Kasumi-1 (cell line): ENCODE measurements at regions not wholly inside any gene's neighbourhood (a gene's known extent, or its start where the extent isn't known, plus 50 kb on each side); places are given as distances from the start of the nearest gene placed in this dataset.
"Not testable (repeated sequence)": the region's sequence is repeated elsewhere in the genome, so short reads cannot be mapped to it uniquely, and the experiment has no call there.

Source experiments
- DNase-seq, 2 experiments: peaks; one replicate each; lab custom pipeline; 2025; lab: John Stamatoyannopoulos, UW

DNA sequence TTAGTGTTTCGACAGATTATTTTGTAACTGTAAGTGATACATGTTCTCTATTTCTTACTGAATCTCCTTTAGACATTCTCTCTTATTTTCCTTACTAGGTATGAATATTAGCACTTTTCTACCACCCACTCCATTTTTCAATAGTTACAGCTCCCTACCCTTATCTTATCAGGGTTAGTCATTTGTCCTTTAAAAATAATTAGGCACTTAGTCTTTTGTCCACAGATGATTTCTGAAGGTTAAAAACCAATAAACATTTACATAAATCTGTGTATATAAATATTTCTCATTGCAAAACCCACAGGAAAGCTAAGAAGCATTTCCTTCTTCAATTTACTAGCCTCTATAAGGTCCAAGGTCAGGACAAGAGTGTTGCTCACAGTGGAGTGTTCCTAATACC, 624.1 kb upstream of the MIR17HG start:
- DNase-seq, result no peak

DNA sequence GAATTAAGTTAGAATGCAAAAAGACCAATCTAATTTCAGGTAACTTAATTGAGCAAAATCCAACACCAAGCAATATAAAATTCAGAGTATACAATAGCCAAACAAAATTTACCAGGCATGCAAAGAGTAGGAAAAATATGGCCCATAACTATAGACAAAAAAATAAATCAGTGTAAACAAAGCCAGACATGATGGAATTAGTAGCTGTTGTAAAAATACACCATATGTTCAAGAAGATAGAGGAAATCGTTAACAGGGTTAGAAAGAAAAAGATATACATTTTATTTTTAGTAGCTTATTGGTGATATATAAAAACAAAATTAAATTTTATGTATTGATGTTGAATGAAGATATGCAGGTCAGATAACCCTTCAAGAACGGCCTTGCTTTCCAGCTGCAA, 621.1 kb upstream of the MIR17HG start:
- DNase-seq, result no peak

DNA sequence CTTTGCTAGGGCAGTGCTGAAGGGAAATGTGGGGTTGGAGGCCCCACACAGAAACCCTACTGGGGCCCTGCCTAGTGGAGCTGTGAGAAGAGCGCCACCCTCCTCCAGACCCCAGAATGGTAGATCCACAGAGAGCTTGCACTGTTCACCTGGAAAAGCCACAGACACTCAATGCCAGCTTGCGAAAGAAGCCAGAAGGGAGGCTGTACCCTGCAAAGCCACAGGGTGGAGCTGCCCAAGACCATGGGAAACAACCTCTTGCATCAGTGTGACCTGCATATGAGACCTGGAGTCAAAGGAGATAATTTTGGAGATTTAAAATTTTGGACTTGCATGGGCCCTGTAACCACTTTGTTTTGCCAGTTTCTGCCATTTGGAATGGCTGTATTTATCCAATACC, 615.4 kb upstream of the MIR17HG start:
- DNase-seq, result no peak

DNA sequence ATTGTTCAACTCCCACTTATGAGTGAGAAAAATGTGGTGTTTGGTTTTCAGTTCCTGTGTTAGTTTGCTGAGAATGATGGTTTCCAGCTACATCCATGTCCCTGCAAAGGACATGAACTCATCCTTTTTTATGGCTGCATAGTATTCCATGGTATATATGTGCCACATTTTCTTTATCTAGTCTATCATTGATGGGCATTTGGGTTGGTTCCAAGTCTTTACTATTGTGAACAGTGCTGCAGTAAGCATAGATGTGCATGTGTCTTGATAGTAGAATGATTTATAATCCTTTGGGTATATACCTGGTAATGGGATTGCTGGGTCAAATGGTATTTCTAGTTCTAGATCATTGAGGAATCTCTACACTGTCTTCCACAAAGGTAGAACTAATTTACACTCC, 613.0 kb upstream of the MIR17HG start:
- DNase-seq, result not testable (repeated sequence)

DNA sequence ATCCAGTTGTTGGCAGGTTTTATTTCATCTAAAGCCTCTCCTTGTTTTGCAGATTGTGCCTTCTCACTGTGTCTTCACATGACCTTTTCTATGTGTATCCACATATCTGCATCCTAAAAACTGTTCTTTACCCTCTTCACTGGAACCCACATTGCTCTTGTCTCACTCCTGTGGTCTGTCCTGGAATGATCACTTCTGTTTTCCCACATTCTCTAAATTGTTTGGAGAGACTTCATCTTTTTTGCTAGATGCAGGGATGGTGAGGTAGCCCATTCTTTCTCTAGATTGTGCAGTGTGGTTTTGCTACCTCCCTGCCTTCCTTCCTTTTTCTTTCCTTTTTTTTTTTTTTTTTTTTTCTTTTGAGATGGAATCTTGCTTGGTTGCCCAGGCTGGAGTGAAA, 608.6 kb upstream of the MIR17HG start:
- no peak for DNase-seq

DNA sequence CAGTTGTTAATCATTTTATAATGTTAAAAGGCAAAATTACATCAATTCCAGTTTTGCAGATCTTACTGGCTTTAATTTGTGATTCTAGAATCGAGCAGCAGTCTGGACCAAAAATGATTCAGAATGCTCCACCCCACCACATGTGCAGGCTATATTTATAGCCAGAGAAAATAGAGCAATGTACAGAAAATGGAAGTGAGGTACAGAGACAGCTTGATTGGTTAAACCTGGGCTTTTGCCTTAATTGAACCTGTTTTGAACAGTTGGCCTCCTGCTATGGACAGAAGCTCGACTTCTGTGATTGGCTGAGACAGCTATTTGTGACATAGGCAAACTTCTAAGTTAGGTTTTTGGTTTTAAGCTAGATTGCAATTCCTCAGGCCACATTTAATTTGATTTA, 607.4 kb upstream of the MIR17HG start:
- DNase-seq, result no peak

DNA sequence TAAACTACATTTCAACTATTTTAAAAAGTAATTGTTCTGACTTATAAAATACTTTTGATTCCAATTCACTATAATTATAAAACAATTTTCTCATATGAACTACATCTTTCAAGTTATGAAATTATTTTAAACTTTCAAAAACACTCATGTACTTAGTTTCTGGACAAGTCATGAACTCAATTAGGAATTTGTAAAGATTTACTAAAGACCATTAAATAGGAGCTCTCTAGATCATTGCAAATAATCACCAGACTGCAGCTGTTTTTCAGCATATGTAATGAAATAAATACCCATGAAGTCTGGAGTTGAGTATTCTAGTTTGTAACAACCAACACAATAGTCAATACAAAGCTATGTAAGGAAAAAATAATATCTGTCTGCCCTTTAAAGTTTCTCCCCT, 605.1 kb upstream of the MIR17HG start:
- no peak for DNase-seq

DNA sequence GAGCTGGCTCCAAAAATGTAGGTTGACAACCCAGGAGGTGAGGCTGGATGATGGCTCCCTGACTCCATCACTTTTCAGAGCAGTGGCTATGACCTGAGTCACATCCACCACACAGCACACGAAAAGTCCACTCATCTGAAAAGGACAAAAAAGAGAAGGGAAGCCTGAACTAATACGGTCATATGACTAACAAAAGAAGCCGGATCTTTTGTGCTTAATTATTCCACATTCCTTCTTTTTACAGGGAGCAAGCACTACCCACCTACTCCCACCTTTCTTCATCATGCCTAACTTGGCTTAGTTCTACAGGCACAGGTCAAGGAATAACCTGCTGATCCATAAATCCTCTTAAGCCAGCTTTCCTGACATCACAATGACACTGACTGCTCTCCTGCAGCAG, 601.3 kb upstream of the MIR17HG start:
- no peak for DNase-seq

DNA sequence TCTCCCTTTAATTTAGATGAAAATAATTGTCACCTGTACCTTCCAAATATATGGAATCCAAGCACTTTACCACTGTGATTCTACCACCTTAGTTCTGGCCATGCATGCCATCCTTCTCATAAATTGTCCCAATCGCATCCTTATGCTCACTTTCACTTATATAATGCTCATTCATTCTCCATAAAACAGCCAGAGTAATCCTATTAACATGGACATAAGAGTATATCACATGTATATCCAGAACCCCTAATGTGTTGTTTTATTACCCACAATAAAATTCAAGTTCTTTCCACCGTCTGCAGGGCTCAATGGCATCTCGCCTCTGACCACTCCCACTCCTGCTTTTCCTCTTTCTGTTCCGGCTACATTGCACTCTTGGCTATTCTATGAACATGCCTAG, 597.5 kb upstream of the MIR17HG start:
- DNase-seq, result no peak

DNA sequence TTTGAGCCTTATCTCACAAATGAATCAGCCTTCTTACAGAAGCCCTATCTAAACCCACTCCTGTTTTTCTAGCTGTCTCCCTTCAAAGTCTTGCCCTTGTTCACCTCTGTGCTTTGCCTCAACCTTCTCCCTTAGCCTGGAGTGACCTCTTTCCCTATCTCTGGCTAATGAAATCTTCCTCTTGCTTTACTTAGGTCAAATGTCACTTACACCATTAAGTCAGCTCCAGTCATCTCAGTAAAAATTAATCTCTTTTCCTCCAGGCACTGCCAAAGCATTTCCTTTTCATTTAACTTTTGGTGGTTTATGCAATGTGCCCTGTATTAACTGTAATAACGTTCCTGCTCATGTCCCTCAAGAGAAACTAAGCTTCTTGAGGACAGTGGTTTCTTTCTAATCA, 596.5 kb upstream of the MIR17HG start:
- peak in 1 of 2 experiments; percentile 5 for DNase-seq

DNA sequence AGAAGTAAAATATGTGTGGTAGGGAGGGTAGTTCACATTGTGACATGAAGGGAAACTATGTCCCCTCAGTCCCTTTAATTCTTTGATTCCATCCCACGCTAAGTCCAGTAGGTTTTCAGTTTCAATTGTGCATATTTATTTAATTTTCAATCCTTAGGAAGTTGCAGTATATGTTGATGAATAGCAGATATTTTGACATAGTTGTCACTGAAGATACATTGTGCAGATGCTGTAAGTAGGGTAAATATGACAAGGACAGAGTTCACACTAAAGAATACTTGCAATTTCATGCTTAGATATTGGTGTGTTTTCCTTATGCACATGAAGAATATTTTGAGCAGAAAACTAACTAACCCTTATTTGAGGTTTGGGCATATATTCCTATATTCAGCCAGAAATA, 595.4 kb upstream of the MIR17HG start:
- DNase-seq, result no peak

DNA sequence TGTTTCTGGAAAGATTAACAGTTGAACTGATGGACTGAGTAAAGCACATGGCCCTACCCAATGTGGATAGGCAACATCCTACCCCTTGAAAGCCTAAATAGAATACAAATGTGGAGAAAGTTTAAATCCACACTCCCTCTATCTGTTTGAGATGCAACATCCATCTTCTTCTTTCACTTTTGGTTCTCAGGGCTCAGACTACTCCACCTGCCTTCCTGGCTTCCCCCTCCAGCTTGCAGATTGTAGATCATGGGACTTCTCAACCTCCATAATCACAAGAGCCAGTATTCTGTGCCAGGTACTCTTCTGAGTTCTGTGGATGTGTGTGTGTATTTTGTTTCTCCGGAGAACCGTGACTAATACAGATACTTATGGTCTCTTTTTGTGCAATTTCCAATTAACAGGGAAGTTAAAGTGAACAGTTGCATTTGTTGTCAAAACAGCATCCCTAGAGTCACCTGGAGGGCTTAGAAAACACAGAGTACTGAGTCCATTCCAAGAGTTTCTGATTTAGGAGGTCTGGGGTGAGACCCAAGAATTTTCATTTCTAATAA, 590.3 kb upstream of the MIR17HG start:
- DNase-seq, result no peak

DNA sequence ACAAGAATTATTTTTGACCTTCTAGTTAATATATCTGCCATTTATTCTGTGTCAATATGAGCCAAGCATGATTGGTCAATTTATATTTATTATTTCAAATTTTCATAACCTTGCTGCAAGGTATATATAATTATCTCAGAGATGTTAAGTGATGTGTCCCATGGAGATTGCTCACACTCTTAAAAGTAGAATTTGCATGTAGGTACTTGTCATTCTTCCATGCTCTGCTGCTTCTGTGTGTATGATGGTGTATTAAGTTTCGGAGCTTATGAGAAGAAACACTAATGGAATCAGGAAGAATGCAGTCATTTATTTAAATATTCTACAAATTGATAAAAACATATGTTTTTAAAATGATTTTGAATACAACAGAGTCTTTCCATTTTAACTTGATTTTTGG, 586.8 kb upstream of the MIR17HG start:
- DNase-seq, result no peak

DNA sequence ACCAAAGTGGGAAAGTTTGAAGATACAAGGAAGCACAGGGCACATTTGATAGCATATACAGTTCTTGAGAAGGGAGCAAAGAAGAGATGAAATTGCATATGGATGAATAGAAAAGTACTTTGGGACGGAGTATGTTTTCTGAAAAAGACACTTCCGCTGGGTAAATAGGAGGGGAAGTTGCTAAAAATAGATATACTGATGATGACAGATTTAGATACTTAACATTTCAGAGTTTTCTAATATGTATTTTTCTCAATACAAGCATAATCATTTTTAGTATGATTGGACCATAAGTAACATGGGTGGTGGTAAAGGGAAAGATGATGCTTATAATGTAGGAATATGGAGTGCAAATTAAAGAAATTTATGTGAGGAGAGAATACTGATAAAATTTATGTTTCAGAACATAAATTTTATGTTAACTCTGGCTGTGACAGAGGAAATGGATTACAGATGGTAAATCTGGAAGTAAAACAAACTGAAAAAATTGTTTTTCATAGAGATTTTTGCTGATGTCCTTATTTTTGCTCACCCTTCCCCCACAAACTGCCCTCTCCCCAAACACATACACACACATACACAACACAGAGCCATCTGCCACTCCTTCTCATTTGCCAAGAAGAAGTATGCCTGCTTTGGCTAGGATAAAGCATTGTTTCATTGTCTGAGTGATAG, 583.9 kb upstream of the MIR17HG start:
- no peak for DNase-seq

DNA sequence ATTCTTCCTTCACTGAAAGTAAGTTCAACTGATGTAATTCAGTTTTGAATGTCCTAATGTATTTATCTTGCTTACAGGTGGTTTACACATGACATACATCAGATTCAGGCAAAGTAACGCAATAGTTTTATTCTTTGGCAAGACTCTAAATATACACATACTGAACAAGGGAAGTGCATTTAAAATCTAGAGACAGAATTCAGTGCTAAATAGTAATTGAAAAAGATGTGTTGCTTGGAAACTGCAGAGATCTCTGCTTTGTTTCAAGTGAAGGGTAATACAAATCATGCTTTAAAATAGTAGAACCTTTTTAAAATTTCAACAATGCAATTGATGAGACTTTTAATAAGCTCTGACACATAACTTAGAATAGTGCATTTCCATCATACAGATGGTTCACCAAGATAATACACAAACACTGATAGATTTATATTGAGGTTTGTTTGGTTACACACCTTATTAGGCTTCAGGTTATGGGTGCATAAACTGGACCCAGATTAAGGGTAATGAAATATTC, 581.0 kb upstream of the MIR17HG start:
- DNase-seq, result no peak

DNA sequence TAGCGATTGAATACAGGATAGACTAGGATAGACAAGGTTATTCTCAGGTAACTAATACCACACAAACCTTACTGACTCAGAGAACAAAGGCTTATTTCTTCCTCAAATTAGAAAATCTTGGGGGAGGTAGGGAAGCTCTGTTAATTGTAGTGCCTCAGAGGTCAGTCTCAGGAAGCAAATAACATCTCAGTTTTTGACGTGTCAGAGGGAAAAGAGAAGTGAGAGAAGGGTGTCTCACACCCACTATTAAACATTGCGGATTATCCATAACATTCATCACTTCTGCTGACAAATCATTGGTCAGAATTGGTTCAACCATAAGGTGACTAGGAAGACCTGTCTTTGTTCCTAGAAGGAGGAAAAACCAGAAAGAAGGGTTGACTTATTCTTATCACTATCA, 579.4 kb upstream of the MIR17HG start:
- no peak for DNase-seq

DNA sequence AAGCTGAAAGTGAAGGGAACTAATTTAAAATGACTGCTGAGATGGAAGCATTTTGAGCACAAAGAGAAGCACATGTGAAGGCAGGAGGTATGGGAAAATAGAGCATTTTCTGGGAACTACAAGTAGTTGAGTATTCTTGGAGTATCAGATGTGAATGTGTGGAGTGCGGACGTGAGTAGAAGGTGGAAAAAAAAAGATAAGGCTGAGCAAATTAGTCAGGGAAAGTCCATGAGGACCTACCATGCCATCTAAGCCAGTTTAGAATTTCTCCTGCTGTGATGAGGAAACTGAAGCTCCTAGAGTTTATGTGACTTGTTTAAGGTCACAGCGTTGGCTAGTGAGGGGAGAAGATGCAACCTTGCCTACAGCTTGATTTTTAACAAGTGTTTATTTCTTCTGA, 578.1 kb upstream of the MIR17HG start:
- no peak for DNase-seq

DNA sequence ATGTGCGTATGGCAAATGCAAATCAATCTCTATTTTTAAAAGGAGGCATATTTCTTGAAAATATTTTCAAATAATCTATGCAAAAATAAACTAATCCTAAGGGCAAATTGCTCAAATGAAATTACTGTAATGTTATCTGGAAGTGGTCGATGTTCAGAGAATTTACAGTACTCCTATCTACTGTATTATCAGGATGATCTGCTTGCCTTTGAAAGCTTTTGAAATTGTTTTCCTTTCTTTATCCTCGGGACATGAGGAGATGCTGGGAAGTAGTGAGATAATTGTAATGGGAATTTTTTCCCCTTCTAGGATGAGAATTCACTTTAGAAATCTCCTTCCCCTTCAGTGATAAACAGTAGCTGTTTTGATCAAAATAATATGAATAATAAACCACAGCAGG, 577.2 kb upstream of the MIR17HG start:
- no peak for DNase-seq

DNA sequence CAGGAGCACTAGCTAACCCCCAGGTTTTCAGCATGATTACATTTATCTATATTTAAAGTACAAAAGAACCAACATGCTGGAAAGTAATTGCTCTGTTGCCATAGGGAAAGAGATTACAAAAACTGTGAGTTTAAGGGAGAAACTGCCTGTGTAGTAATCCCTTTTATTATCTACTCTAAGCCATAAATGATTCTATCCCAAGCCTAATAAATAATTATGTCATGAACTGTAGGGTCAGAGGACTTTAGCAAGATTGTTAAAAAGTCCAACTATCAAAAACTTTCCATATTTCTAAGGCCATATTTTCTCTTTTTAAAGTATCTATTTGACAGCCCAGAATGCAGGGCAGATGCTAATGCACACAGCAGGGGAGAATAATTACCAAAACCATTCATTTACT, 573.8 kb upstream of the MIR17HG start:
- DNase-seq, result no peak

DNA sequence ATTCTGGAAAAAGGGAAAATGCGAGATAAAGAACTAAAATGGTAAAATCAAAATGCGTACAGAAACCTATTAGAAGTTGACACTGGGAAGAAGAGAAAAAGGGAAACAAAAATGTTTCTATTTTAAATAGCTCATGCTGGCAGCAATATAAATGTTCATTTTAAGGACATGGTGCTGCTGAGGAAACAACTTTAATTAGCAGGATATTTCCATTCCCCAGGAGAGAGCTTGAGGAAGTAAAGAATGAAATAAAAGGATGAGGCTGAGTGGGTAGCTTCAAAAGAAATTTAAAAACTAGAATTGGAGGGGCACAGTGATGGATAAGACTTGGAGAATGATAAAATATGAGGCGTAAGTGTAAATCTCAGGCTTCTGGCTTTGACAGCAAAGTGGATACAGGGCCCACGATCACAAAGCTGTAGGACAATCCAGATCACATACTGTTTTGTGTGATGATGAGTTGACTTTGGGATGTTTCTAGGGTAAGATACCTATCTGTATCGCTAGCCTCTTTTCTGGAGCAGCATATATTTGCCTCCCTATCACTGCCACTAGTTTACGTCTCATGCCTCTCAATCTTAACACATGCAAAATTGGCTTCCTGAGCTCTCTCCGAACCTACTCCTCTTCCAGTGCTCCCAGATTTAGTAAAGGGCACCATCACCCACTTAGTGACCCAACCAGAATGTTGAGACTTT, 571.3 kb upstream of the MIR17HG start:
- DNase-seq, result no peak

DNA sequence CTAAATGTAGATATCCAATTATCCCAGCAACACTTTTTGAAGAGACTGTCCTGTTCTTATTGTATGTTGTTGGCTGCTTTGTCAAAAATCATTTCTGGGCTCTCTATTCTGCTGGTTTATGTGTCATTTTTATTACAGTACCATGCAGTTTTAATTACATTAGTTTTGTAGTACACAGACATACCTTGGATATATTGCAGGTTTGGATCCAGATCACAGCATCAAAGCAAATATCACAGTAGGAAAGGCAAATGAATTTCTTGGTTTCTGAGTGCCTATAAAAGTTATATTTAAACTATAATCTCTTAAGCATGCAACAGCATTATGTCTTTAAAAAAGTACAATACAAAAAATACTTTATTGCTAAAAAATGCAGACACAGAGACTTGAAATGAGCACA, 564.2 kb upstream of the MIR17HG start:
- no peak for DNase-seq

DNA sequence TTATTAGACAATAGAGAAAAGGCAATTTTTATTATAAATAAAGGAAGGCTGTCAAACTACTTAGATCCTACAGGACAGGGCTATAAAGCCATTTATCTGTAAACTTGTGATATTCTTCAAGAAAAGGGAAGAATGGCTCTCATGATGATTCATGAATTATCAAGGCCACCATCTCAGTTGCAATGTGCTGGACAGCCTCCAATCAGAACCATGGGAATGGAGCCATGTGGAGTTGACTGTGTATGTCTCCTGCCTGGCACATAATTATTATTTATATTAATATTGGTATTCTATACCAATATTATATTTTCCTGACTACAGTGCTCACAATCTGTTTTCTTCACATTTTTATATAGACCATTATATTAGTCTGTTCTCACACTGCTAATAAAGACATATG, 560.5 kb upstream of the MIR17HG start:
- no peak for DNase-seq

DNA sequence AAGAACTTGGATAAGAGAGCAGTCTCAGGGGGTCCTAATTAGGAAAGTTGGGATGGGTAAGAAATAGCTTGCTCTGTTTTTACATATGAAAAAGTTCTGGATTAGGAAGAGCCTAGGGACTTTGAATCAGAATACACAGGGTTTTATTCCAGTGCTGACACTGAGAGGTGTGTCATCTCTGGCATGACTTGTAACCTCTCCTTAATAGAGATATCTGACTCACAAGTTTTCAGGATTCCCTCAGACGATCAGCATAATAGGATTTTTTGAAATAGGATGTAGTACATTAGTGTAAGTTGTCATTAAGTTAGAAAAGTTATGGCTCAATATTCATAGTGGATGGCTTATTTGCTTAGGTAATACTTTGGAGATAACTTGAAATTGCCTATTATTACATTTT, 555.2 kb upstream of the MIR17HG start:
- DNase-seq, result no peak
